Left lung (tissue), 4 donors: ENCODE measurements at regions not wholly inside any gene's neighbourhood (a gene's known extent, or its start where the extent isn't known, plus 50 kb on each side); places are given as distances from the start of the nearest gene placed in this dataset.

Experiments used
- ATAC-seq: fragments of 200-7000 bp; cut with Tn5 transposase; one replicate; pipeline ENCODE4 v1.9.1; 2020; ENCODE audit warnings: moderate library complexity
- DNase-seq, 4 donors: peaks; one replicate each; pipeline ENCODE4 v3.0.0-alpha.2; 2013 to 2020
- H3K27ac ChIP-seq, 2 donors: fragments of 200-600 bp; sonication (generic) in 1 of 2; one replicate each; pipeline versions ENCODE4 v1.5.0 to v1.8.0; 2020 to 2021
- H3K27me3 ChIP-seq, 2 donors: fragments of 200-600 bp; sonication (generic) in 1 of 2; one replicate each; pipeline versions ENCODE4 v1.5.0 to v1.8.0; 2020 to 2021
- H3K36me3 ChIP-seq, 2 donors: fragments of 200-600 bp; sonication (generic) in 1 of 2; one replicate each; pipeline versions ENCODE4 v1.5.0 to v1.8.0; 2020 to 2021
- H3K4me1 ChIP-seq, 2 donors: fragments of 200-600 bp; one replicate each; pipeline ENCODE4 v1.8.0; 2021
- H3K4me3 ChIP-seq, 2 donors: fragments of 200-600 bp; sonication (generic) in 1 of 2; one replicate each; pipeline versions ENCODE4 v1.5.0 to v1.8.0; 2020 to 2021; ENCODE audit warnings: mild to moderate bottlenecking in 1 of 2
- H3K9me3 ChIP-seq, 2 donors: fragments of 200-600 bp; sonication (generic) in 1 of 2; one replicate each; pipeline versions ENCODE4 v1.5.0 to v1.8.0; 2020 to 2021
- CTCF ChIP-seq, 2 donors: fragments of 200-600 bp; sonication (generic) in 1 of 2; IDR thresholded peaks; one replicate each; pipeline versions ENCODE4 v1.5.0 to v1.8.0; 2021; ENCODE audit warnings: antibody characterized with exemption in 2 of 2
- intact Hi-C, 2 donors: fragments of 100-400 bp; cut with DNase I; formaldehyde crosslinking; loops; one replicate each; pipeline versions ENCODE4 v1.11.2 to v1.14.2; 2022
- donor health status: DM: no; HTN: yes; CAD: no.
- donor health status: DM: no; HTN: no; CAD: no.

- ATAC-seq (no peak), DNase-seq (no peak)
- Histone ChIP-seq H3K4me3 (no peak overlapping the region), H3K27ac (no peak overlapping the region), H3K36me3 (no peaks in the 10 kb centered on the region), H3K9me3 (peaks cover 0 to 28% of the 10 kb centered on the region in 2 donors), H3K27me3 (no peaks in the 10 kb centered on the region), H3K4me1 (no peaks in the 10 kb centered on the region)
- intact Hi-C loops: no loop called here
- no peak for TF ChIP-seq CTCF (IDR thresholded peaks at IDR 0.05)
Observed at GRCh38 chr1:217036757-217037156, 313.5 kb upstream of the ESRRG start.

- Histone ChIP-seq H3K36me3 (no peaks in the 10 kb centered on the region), H3K27ac (no peak overlapping the region), H3K9me3 (peaks cover 0 to 3% of the 10 kb centered on the region in 2 donors), H3K27me3 (no peaks in the 10 kb centered on the region), H3K4me1 (peaks cover 0 to 3% of the 10 kb centered on the region in 2 donors), H3K4me3 (no peak overlapping the region)
- no peak for ATAC-seq
- no peak for TF ChIP-seq CTCF (IDR thresholded peaks at IDR 0.05)
- intact Hi-C loops: no loop called here
- no peak for DNase-seq
Observed at GRCh38 chr1:217032715-217033367, 309.6 kb upstream of the ESRRG start.

GRCh38 chr1:217029281-217030157 is 306.3 kb upstream of the ESRRG start:
- H3K36me3 ChIP-seq: no peaks in the 10 kb centered on the region
- ATAC-seq (peak; percentile 97), DNase-seq (peak in 3 of 4 donors; percentile 38 to 61 (median 42))
- H3K4me3 ChIP-seq: no peak overlapping the region
- H3K27ac ChIP-seq: peak overlapping the region in 1 of 2 donors; percentile 23
- H3K4me1 ChIP-seq: peaks cover 0 to 3% of the 10 kb centered on the region in 2 donors
- intact Hi-C loops: no loop called here
- TF ChIP-seq CTCF (IDR thresholded peaks at IDR 0.05): no peak
- no peaks in the 10 kb centered on the region for H3K9me3 ChIP-seq
- H3K27me3 ChIP-seq: no peaks in the 10 kb centered on the region

- ATAC-seq (no peak), DNase-seq (no peak)
- Histone ChIP-seq H3K4me3 (no peak overlapping the region), H3K4me1 (peaks cover 0 to 3% of the 10 kb centered on the region in 2 donors), H3K27me3 (no peaks in the 10 kb centered on the region), H3K27ac (no peak overlapping the region), H3K9me3 (no peaks in the 10 kb centered on the region), H3K36me3 (no peaks in the 10 kb centered on the region)
- TF ChIP-seq CTCF (IDR thresholded peaks at IDR 0.05): no peak
- intact Hi-C loops: no loop called here
Observed at GRCh38 chr1:217027403-217028080, 304.3 kb upstream of the ESRRG start.

- Histone ChIP-seq H3K4me3 (no peak overlapping the region), H3K27me3 (no peaks in the 10 kb centered on the region), H3K4me1 (peaks cover 0 to 3% of the 10 kb centered on the region in 2 donors), H3K36me3 (no peaks in the 10 kb centered on the region), H3K9me3 (no peaks in the 10 kb centered on the region), H3K27ac (no peak overlapping the region)
- intact Hi-C loops: no loop called here
- DNase-seq: no peak
- ATAC-seq: no peak
- no peak for TF ChIP-seq CTCF (IDR thresholded peaks at IDR 0.05)
Observed at GRCh38 chr1:217026531-217026930, 303.3 kb upstream of the ESRRG start.
